ENCODE measurements at regions not wholly inside any gene's neighbourhood (a gene's known extent, or its start where the extent isn't known, plus 50 kb on each side); places are given as distances from the start of the nearest gene placed in this dataset.

DNA sequence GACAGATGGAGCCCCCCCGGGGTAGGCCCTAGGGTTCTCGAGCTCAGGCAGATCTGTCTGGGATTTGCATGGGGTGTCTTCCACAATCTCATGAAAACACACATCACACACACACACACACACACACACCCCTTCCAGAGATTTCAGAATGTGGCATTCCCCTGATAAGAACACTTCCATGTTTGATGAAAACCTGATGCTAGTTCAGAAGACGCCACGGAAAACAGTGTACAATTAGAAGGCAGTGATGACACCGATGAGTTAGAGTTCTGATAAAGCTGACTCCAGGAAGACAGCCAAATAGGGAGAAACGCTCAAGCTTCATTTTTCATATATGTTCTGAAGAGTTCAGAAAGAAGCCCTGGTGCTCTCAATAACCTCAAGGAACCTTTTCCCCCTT lies 438.7 kb upstream of the JARID2 start:
- DNase-seq: no peak

DNA sequence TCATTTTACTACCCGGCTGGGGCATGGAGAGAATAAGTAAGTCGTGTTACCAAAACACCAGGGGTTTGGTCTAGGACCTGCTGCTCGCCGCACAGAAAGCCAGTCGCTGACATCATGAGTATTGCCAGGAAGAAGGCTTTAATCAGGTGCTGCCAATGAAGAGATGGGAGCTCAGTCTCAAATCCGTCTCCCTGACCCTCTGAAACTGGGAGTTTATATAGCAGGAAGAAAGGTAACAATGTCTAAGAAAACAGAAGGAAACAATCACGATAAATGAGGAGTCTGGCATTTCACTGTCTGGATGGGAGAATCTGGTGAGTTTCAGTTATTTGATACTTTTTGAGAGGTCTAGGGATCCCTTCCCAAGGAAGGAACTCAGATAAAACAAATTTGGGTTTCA lies 437.9 kb upstream of the JARID2 start:
- DNase-seq: no peak

DNA sequence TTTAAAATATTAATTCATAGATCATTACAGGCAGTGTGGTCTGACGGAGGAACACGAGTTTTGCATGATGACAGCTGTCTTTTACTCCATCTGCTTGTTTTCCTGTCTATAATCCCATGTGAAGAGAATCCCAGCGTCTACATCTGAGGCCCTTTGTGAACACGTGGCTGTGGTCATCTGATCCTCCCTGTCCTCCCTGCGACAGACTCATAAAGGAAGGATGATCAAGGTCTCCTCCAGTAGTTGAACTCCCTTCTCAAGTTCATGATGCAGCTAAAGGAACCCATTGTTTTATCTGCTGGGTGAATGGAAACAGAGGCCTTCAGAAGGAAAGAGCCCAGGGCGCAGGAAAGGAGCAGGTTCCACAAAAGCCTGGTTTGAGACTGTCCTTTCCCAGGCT lies 435.8 kb upstream of the JARID2 start:
- no peak for DNase-seq

DNA sequence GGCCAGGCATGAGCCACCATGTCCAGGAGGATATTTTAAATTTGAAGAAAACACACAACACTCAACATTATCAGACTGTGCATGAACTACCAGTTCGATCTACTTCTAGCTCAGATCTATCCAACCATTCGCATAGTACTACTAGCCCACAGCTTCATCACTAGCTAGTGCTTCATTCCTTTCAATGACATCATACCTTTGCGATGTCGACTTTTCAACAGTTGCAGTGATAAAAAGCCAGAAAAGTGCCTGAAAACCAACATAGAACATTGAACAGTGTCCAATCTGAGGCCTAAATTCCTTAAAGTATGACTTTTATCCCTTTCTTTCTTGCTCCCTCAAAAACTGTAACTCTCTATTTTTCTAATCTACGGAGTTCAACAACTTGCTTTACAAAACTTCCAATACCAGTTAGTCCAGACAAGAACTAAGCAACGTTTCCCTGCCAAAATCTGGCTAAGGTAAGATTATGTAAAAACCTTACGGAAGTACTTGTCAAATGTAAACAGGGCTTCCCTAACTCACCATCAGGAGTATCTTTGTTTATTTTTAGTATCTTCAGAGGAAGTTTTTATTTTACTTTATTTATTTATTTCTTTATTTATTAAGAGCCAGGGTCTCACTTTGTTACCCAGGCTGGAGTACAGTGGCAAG lies 434.0 kb upstream of the JARID2 start:
- no peak for DNase-seq

DNA sequence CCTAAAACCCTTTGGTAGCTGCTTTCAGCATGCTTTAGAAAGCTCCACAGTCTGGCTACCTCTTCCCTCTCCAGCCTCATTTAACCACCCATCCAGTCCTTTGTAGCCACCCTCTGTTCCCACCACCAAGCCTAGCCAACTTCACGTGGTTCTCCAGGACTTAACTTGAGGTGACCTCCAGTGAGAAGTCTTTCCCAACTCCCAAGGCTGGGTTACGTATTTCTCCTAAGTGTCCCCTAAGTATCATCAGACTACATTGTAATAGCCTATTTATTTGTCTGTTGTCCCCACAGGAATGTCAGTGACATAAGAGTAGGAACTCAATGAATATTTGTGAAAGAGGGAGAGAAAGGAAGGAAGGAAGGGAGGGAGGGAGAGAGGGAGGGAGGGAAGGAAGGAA lies 431.9 kb upstream of the JARID2 start:
- no peak for DNase-seq

DNA sequence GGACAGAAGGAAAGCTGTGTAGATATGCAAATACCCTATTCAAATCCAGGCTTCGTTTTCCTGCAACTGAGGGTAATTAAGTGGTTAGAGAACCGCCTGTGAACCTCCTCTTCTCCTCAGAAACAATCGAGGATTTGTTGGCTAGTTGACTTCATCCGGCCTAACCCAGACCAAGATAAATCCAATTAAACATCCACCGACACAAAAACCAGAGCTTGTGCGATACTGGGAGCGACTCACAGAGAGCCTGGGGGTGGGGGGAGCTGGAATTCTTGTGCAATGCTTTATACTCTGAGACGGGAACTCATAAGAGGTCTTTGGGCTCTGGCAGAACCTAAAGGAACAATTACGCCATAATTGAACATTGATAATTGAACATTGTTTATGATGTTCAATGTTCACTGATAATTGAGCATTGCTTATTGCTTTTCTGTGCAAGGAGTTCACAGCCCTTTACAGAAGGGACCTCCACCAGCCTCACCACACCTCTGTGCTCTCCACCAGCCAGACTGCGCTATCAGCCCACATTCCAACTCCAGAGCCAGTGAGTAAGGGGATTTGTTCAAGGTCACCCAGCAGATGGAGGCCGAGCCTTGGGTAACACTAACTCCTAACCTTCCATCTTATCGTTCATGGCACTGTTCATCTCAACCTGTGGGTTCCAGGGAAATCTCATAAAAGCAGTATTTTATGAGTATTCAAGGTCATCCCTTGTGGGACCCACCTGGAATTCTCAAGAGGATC lies 429.6 kb upstream of the JARID2 start:
- no peak for DNase-seq

DNA sequence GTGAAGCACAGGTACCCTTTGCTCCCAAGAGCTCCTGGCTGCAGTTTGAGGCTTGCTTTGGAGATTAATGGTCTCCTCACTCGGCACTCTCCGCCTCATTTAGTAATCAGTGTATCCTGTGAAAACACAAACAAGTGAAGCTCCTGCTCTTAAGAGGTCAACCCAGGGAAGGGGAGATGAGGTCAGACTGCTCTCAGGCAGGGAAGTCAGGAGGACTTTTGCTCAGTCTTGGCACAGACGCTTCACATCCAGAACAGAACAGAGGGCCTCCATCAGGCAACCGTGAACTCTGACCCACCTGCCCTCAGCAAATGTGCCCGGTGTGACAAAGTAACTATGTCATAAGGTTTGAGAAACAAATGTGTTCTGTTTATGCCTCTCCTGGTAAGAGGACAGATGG lies 428.8 kb upstream of the JARID2 start:
- DNase-seq: no peak

DNA sequence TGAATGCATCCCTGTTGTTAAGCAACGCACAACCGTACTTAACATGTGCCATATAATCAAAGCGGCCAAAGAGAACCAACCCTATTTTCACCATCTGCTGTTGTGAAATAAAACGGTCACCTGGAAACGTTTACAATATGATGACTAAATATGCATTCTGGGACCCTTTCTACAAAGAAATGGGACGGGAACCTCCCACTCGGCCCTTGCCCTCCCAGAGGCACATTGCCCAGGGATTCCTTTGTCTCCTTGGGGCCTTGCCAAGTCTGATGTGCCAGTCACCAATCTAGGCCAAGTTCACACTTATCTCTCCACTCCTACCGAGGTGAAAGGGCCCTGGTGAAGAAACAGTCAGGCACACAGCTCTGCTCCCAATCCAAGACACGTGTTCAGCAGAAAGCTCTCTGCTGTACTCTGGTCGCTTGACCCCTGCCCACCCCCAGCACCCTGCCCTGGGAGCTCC lies 427.4 kb upstream of the JARID2 start:
- no peak for DNase-seq

DNA sequence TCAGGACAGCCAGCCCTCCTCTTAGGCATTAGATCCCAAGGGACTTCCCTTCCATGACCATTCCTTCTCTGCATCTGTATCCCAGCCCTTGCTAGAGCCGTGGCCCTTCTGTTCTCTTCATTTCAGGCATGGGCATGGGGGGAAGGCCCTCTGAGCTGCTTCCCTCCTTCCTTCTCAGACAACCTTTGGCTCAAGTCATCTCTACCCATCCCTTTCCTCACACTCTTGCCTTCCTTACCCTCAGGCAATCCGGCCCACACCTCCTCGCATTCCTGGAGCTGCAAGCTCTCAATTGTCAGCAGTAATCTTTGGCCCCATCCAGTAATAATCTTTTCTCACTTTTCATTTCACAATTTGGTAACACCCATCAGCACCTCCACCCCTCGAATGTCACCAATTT lies 426.9 kb upstream of the JARID2 start:
- no peak for DNase-seq

DNA sequence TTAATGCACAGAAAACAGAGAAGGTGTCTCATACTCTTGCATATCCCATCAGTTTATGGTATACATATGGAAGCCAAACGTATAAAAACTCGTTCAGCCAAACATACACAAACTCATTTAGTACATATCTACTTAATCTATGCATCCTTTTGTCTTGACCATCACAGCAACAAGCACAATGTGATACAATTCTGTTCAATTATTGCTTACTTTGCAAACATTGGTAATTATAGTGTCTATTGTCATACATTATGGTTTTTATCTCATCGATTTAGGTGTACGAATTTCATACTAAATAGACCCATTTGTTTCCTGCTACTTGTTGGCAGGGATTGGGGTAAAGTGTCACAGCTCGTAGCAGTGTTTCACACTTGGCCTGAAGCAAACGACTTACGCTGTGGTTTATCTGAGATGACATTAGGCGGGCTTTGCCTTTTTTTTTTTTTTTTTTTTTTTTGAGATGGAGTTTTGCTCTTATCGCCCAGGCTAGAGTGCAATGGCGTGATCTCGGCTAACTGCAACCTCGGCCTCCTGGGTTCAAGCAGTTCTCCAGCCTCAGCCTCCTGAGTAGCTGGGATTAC lies 425.9 kb upstream of the JARID2 start:
- DNase-seq: no peak

DNA sequence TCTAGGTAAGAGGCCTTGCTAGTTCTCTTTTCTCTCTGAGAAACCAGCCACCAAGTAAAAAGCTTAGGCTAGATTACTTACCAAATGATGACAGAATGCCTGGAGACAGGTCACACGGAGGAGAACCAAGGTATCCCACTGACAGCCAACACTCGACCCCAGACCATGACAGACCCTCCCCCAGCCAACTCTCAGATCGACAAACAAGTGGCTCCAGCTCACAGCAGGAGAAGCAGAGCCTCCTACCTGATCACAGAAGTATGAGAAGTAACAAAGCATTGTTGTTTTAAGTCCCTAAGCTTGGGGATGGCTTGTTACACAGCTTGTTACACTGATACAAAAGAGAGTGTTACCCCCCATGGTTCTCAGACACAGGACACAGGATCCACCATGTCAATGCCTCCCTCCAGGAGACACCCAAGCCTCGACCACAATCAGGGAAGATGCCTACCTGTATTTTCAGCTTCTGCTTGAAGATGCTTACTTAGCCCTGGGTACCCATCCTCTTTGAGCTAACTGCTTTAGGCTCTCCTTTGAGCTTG lies 423.8 kb upstream of the JARID2 start:
- DNase-seq: no peak

DNA sequence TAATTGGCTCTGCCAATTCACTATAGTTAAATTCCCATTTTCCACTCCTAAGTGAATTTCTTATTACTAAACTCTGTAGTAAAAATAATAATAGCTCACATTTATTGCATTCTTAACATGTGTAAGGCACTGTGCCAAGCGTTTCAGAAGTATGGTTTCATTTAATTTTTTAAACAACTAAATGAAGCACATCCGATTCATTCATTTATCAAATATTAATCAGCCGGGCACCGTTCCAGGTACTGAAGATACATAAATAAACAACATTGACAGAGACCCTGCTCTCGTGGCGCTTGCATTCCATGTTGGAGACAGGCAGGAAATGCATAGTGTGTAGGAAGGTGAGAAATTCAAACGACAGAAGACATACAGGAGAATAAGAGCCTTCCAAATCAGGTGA lies 423.2 kb upstream of the JARID2 start:
- DNase-seq: no peak

DNA sequence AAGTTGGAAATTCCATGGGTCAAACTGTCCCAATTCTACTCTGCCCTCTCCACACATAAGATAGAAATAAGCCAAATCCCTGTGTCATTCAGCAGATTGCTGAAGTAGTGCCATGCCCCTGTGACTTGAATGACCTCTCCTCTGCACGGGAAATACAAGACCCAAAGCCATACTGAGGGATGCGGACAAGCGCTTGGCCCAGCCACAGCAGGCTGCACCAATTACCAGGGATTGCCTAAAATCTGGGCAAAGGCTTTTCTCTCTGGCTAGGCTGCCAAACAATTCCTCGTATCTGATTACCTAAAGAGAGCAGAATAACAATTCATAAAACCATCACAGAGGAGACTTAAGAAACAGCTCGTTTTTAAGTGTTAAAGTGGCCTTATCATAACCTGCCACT lies 421.8 kb upstream of the JARID2 start:
- no peak for DNase-seq

DNA sequence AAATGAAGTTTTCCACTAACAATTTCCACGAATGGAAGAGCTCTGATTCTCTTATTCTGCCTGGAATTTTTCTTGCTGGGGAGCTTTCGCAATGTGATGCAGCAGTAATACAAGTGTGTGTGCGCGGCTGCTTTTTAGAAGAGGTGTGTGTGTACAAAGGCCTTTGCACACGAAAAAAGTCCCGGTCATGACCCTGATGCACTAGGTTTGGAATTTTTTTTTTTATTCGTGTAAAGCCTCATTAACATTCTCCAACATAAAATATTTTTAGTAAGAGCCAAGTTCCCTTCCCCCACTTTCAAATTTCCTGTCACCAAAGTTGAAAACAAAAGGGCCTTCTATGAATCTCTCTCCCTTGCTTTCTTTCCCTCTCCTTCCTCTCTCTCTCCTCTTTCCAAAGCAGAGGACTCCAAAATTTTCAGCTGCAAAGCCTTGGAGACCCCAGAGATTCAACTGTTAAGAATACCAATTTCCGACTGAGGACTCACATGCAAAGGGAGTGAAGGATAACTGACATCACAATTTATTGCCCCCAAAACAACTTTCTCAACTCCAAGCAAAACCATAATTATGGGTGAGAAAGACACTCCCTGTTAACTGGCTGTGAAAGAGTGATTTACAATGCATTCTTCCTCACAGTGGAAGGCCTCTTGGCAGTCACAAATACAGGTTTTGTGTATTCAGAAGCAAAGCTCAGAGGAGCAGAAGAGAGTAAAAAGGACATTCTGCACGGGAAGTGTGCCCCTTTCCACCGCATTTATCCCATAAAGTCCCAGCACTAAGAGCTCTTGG lies 421.2 kb upstream of the JARID2 start:
- DNase-seq: no peak

DNA sequence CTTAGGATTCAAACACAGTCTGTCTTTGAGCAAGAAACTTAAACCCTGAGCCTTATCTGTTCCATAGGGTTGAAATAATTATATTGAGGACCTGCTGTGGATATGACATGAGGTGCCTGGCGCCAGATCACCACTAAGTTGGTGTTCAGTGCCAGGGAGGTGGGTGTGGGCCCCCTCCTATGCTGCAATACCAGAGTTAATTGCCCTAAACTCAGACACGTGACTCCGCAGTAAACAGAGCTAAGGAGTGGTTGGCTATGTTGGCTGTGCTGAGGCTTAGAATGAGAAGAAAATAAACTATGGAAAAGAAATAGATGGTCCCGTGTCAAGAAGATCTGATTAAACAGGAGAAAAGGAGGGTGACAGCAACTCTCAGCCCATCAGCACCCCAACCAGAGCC lies 419.4 kb upstream of the JARID2 start:
- no peak for DNase-seq

DNA sequence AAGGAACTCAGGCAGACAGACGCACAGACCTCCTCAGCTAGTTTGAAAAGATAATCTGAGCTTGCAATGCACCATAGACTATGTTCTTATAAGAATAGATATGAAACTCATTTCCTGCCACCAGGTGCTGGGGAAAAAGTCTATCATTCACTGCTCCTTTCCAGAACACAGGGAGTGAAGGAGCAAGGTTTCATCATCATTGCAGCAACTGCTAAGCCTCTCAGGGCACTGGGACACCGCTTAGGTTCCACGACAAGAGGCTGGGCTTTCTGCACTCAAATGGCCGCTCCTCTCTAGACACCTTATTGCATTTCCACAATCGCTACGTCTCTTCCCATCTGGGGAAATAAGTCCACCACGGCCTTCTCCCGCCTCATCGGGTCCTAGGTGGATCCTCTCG lies 418.5 kb upstream of the JARID2 start:
- DNase-seq: no peak

DNA sequence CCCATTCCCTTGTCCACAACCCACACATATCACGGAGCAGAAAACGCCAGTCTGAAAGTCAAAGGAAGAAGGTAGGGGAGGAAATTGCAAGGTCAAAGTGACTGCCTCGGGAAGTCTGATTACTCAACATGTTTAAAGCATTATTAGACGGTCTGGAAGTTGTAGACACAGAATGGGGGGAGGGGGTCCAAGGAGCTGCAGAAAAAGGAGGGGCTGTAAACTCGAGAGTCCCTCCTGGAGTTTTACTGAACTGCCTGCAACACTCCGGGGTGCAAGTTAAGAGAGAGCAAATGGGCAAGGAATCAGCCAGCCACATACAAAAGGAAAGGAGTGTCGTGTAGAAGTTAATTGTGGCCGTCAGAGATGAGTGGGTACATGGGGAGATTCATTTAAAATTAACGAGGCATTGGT lies 417.7 kb upstream of the JARID2 start:
- DNase-seq: no peak

DNA sequence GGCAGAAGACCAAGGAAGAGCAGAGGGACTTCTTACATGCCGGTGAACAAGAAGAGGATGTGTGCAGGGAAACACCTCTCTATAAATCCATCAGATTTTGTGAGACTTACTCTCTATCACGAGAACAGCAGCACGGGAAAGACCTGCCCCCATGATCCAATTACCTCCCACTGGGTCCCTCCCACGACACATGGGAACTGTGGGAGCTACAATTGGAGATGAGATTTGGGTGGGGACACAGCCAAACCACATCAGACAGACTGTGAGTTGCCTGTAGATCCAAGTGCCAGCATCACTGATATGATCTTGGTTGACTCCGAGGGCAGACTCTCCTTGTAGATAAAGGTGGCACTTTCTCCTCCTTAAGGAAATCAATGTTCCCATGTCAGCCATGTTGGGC lies 414.8 kb upstream of the JARID2 start:
- DNase-seq: no peak

DNA sequence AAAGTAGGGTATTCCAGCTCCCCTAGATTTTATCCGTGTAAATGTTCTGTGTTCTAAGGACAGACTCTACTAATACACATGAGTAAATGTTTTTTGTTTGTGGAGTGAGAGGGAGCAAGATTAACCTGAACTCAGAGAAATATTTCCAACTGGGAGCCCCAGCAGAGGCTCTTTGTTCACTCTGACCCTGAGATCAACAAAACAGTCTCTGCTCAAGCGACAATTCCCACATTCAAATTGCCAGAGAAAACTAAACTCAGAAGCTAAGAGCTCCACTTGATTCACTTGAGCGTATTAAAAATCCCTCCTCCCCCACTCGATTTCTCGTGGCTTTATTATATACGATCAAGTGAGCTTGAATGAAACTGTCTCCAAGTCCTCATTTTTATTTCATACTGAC lies 413.9 kb upstream of the JARID2 start:
- DNase-seq: no peak

DNA sequence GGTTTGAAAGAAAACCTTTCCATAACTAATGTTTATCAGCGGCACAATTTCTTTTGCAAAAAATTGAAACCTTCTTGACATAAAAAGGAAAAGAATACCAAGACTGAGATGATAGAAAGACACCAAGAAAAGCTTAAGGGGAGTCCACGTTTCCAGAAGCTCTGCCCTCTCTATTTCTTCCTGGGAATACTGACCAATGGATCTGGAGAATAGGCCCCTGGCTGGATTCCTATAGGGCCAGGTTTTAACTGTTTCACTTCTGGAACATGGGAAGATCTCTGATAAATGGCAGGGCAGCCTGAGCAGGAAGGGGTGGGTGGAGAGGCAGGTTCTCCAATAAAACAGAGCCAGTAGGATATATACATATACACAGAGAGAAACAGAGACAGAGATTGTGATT lies 413.4 kb upstream of the JARID2 start:
- DNase-seq: no peak

DNA sequence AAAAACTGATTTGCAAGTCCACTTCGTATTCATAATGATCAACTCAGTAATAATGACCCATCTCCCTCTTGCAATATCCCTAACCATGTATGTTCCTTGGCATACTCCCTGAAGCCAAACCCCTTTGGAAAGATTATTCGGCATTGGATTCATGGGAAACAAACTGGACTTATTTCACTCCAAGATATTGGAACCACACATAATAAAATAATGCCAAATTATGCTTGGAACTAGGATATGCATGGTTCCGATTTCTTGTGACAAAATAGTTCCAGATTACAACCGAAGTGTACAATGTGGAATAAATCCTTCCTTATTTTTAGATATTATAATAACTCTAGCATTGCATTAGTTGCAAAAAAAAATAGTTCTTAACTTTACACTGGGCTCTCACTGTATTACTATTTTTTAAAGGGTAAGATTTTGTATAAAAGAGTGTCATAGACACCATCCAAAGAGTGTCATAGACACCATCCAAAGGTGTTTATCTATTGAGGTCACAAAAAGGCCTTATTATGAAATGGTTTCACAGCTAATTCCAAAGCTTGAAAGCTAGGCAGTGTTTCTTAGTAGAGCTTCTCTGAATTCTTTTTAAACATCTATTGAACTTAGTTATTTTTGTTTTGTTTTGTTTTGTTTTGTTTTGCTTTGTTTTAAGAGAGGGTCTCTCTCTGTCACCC lies 410.9 kb upstream of the JARID2 start:
- no peak for DNase-seq

DNA sequence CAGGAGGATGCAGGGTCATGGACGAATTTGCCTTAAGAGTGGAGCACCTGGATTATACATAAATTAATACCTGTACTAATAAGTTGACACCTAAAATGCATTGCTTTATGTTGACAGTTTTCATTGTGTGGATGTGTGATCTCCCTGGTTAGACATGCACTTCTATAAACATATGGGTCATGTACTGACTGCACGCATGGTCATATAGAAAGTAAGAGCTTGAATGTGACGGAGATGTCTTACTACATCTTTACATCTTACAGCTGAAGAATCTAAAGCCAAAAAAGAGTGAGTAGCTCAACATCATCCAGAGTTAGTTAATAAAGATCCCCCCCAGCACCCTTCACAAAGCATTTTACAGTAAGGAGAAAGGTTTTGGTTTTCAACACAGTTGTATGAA lies 408.4 kb upstream of the JARID2 start:
- DNase-seq: no peak

DNA sequence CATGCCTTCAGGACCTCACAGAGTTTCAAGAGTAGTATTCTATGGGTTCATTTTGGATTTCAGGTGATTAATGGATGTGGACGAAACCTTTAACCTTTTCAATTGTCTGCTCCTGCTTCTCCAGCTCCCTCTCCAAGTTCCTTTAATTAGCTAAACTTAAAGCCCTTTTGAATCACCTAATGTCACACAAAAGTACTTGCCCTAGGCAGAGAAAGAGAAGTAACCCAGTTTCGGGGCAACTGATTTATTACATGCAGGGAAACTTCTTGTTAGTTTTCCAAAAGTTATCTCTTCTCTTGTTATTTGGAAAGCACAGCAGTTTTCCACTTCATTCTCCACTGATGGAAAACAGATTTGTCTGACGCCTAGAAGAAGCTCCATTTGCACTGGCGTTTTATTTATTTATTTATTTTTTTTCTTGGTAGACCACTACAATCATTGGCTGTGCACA lies 407.7 kb upstream of the JARID2 start:
- no peak for DNase-seq

Measured in activated T-cell treated with anti-CD3 and anti-CD28 coated beads, Interleukin-2, amount 50 U/mL, for 48 hours (primary cell).